GM19463 (cell line): ENCODE measurements at regions not wholly inside any gene's neighbourhood (a gene's known extent, or its start where the extent isn't known, plus 50 kb on each side); places are given as distances from the start of the nearest gene placed in this dataset.
"Not testable (repeated sequence)": the region's sequence is repeated elsewhere in the genome, so short reads cannot be mapped to it uniquely, and the experiment has no call there.

Experiments used
- ATAC-seq: cut with Tn5 transposase; IDR thresholded peaks from one replicate; pipeline ENCODE4 v1.9.1; 2021; ENCODE audit warnings: mild to moderate bottlenecking, moderate library complexity; ENCODE audit not compliant: unreplicated experiment

GRCh38 chrX:74251006-74251930 lies 52.7 kb upstream of the ZCCHC13 start:
- no peak for ATAC-seq

DNA sequence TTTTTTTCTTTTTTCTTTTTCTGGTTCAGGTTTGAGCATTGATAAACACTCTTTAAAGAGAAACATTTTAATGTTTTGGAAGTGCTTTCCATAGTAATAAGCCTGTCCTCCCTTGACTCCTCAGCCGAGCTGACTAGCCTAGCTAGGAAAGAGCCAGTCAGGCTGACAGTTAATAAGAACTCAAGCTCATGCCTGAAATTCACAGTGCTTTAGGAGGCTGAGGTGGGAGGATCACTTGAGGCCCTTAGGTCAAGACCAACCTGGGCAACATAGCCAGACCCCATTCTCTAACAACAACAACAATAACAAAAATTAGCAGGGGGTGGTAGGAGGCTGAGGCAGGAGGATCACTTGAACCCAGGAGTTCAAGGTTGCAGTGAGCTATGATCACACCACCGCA lies 53.4 kb upstream of the ZCCHC13 start:
- no peak for ATAC-seq

- no peak for ATAC-seq
These were observed 54.0 kb upstream of the ZCCHC13 start for GRCh38 chrX:74249963-74250362.

DNA sequence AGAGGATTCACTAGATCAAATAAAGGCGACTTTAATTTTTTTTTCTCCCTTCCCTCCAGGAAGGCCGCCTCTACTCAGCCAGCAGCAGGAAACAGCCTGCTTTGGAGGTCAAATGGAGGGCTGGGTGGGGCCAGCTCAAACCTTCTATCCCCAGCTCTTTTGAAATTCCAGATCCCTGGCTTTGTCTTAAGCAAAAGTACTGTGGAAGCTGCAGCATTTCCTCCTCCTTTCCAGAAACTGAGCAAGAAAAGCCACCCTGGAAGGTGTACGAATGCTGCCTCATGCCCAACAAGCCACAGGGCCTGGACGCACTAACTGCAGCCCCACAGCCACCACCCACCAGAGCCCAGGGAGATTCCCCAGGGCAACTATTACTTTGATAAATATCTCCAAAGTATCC lies 55.1 kb upstream of the ZCCHC13 start:
- ATAC-seq: no peak

GRCh38 chrX:74246524-74246923 lies 57.5 kb upstream of the ZCCHC13 start:
- ATAC-seq: no peak

- ATAC-seq: no peak
These were observed 61.4 kb upstream of the ZCCHC13 start for GRCh38 chrX:74242484-74243138.

GRCh38 chrX:74242050-74242449 lies 61.9 kb upstream of the ZCCHC13 start:
- ATAC-seq: no peak

- no peak for ATAC-seq
These were observed 65.2 kb upstream of the ZCCHC13 start for GRCh38 chrX:74238771-74239170.

DNA sequence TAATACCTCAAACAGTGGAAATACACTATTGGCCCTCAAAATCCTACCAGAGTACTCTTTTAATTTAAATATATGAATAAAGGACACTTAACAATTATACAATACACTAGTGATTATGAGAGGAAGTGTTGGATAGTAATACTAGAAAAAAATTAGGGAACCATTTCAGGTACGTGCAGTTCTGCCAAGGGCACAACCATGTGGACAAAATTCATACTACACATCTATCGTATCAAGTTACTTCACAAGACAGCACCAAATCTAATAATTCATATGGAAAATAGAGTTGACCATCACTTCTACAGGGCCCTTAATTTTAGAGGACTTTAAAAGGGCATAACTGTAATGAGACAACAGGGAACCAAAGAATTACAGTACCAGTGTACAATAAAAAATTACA lies 69.2 kb upstream of the ZCCHC13 start:
- ATAC-seq: no peak

GRCh38 chrX:74232859-74233258 lies 71.1 kb upstream of the ZCCHC13 start:
- ATAC-seq: no peak

DNA sequence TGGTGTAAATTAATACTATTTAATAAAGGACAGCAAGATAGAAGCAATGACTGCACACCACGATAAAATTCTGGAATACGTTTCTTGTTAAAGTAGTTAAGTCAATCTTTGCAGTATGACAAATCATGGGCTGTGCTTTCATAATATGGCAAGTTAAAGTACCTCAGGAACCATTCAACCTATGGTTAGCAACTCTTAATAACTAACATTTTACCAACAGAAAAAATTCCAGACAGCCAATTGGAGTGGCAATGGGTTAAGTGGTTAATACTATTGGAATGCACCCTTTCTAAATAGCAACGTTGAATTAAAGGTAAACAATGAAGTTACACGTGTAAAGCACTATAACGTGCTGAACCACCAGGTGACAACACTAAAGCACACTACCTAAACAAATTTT lies 72.4 kb upstream of the ZCCHC13 start:
- ATAC-seq: no peak

- ATAC-seq: no peak
These were observed 73.9 kb upstream of the ZCCHC13 start for GRCh38 chrX:74230094-74230493.

GRCh38 chrX:74225111-74225510 lies 78.9 kb upstream of the ZCCHC13 start:
- no peak for ATAC-seq

- ATAC-seq: no peak
These were observed 83.7 kb upstream of the ZCCHC13 start for GRCh38 chrX:74220277-74220676.

DNA sequence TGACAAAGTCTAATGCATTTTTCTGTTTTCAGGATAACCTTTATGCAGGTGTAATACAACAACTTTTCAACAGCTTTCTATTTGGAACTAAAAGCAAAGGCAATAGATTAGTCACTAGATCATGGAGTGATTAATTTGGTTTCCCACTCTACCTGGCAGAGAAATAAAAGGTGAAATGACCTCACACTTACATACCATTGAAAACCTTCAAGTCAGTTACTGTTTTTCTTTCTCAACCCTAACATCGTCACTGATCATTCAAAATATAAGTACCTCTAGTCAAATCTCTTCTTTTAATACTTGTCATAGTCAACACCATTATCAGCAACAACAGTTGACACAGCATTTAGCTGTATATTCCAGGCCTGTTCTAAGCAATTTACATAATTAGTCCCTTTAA lies 85.1 kb upstream of the ZCCHC13 start:
- no peak for ATAC-seq

DNA sequence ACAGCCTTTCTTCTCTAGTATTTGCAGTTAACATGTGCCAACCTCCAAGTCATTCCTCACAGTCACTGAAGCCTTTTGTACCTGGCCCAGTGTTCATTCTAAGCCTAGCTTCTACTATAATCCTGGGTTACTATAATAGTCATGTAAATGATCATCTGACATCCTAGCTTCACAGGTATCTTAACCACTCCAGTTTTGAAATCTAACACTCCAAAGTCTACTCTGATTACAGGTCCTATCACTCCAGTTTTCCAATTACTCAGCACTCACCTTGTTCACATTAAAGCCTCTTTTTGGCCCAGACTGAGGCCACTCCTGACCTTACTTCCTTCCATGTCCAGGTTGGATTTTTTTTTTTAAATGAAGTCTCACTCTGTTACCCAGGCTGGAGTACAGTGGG lies 87.6 kb upstream of the ZCCHC13 start:
- no peak for ATAC-seq

GRCh38 chrX:74211911-74212310 lies 92.1 kb upstream of the ZCCHC13 start:
- ATAC-seq: no peak

DNA sequence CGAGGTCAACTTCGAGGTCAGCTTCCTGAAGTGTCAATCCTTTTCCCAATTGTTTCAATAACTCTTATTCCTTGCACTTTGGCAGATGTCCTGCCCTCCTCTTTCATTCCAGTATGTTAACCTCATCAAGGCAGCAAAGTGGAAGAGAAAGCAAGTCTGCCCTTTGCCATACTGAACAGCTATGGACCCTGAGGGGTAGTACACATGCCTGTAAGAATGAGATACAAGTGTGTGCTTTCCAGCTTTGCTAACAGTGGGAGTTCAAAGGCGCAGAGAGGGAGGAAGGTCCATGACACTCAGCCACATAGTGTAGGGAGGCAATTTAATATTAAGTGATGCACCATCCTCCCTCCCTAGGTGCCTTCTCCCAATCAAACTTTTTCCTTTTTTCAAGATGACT lies 96.4 kb upstream of the ZCCHC13 start:
- ATAC-seq: no peak

DNA sequence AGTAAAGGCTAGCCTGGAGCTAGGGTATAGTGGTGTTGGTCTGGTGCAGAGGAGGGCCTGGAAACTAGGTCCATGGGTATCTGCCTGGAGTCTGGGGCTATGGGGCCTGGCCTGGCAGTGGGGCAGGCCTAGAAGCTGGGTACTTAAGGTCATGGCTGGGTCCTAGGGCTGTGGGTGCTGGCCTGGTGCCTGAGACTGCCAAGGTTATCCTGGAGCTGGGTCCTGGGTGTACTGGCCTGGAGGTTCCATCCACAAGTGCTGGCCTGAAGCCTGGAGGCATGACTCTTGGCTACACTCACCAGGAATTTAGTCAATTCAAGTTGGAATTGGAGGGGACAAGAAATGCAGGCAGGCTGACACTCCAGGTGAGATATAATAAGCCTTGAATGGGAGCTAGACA lies 108.4 kb upstream of the ZCCHC13 start:
- no peak for ATAC-seq

GRCh38 chrX:74195120-74195519 lies 108.9 kb upstream of the ZCCHC13 start:
- ATAC-seq: no peak

DNA sequence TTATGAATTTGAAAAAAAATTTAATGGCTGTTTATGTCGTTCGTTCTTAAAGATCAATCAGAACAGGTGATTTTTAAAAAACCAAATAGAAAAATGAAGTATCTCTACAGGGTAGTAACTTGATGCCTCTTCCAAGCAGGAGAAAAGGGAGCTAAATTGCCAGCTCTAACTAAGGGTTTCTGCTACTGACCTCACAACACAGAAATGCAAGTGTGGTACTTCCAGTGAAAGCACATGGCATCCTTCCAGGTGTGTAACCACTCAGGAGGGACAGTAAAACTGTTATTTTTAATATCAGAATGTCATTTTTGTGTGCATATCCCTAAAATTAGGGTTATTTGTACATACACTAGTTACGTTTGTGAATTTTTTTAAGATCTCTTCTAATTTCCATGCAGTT lies 116.8 kb upstream of the ZCCHC13 start:
- no peak for ATAC-seq

GRCh38 chrX:74183047-74183446 lies 120.9 kb upstream of the ZCCHC13 start:
- not testable (repeated sequence) for ATAC-seq
